DMS 273 (cell line): ENCODE measurements at regions not wholly inside any gene's neighbourhood (a gene's known extent, or its start where the extent isn't known, plus 50 kb on each side); places are given as distances from the start of the nearest gene placed in this dataset.

ENCODE experiments used
- DNase-seq: peaks from one replicate; lab custom pipeline; 2025; ENCODE audit not compliant: unreplicated experiment; lab: John Stamatoyannopoulos, UW

DNA sequence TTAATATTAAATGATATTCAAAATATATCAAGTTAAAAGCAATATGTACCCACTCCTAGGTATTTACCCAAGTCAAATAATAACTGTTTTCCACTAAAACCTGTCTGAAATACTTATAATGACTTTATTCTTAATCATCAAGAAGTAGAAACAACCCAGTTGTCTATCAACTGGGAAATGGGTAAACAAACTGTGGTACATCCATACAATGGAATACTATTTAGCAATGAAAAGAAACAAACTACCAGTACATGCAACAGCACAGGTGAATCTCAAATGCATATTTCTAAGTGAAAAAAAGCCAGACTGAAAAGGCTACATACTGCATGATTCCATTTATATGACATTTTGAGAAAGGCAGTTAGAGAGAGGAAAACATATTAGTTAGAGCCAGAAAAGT, 559.9 kb downstream of the MBD2 start:
- DNase-seq = no peak

DNA sequence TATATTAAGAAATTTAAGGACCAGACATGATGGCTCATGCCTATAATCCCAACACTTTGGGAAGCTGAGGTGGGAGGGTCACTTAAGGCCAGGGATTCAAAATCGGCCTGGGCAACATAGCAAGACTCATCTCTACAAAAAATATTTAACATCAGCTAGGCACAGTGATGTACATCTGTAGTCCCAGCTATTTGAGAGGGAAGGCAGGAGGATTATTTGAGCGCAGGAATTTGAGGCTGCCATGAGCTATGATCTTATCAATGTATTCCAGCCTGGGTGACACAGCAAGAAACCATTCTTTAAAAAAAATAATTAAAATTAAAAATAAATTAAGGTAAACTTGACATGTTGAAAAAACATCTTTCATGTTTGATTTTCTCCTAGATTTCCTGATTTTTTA, 564.2 kb downstream of the MBD2 start:
- DNase-seq = no peak

DNA sequence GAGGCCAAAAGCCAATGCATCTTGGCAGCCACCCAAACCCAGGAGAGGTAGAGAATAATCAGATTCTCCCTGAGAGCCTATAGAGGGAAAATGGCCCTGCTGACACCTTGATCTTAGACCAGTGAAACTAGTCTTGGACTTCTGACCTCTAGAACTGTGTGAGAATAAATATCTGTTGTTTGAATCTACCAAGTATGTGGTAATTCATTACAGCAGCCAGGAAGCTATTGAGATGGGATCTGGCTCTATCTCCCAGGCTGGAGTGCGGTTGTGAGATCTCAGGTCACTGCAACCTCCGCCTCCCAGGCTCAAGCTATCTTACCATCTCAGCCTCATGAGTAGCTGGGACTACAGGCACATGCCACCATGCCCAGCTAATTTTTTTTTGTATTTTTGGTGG, 567.2 kb downstream of the MBD2 start:
- DNase-seq = no peak

DNA sequence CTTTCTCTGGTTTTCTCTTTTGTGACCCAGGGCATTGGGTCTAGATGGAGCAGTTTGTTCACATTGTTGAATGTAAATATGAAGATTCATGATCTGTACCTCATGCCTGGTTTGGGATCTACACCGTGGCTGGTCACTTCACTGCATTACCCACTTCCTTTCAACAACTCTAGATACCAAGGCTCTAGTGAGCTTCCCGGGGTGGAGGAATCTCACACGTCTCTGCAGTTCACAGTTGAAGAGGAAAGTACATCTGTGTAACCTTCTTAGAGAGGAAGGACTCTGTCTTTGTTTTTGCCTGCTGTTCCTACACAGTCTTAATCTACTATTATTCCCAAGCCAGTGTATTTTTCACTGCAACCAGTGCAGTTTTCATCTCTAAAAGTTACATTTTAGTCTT, 574.8 kb downstream of the MBD2 start:
- DNase-seq = no peak

DNA sequence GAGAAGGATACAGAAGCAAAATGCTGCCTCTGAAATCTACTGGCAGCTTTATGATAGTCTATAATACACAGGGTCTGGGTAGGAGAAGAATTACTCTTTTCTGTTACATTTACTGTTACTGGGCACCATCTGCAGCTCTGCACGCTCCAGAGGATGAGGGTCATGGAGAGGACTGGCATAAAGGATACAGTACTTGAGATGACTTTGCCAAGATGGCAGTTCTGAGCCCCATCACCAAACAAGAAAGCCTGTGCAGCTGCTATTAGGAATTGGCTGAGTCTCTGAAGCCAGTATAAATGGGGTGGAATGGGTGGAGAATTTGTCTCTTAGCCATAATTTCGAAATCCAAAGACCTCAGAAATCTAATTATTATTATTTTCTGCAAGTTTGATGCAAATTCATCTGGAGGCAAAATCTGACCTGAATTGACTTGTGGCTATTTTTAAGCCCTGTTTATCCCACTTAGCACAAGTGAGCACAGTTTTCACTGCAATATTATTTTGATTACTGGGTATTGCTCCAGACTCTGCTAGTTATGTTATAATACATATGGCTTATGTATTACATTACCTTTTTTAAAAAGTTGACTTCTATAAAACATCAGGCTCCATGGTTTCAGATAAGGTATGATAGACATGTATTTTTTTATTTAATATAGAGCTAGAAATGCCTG, 579.5 kb downstream of the MBD2 start:
- DNase-seq = peak; percentile 9

DNA sequence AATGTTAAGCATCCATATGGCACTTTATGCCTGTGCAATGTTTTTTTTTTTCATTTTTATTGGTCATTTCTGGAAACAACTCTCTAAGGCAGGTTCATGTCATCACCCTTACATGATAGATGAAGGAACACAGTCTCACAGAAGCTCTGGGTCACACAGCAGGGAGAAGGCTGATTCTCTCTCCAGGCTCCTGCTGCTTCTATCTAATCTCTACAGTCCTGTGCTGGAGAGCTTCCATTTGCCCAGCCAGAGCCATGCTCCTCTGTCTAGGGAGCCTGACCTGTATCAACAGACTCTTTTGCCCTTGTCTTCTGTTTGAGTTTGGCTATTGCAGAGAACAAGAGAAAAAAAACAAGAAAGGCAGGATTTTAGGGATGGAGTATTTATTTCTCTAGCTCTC, 584.8 kb downstream of the MBD2 start:
- no peak for DNase-seq

DNA sequence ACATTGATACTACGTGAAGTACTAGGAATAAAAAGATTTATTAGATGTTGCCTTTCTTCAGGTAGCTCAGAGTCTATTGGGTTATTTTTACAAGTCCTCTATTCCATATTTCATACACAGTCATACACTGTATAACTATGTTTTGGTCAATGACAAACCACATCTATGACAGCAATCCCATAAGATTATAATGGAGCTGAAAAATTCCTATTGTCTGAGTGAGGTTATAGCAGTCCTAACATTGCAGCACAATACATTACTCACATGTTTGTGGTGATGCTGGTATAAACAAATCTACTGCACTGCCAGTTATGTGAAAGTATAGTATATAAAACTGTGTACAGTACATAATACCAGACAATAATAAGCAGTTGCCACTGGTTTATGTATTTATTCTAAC, 595.1 kb downstream of the MBD2 start:
- DNase-seq = no peak

DNA sequence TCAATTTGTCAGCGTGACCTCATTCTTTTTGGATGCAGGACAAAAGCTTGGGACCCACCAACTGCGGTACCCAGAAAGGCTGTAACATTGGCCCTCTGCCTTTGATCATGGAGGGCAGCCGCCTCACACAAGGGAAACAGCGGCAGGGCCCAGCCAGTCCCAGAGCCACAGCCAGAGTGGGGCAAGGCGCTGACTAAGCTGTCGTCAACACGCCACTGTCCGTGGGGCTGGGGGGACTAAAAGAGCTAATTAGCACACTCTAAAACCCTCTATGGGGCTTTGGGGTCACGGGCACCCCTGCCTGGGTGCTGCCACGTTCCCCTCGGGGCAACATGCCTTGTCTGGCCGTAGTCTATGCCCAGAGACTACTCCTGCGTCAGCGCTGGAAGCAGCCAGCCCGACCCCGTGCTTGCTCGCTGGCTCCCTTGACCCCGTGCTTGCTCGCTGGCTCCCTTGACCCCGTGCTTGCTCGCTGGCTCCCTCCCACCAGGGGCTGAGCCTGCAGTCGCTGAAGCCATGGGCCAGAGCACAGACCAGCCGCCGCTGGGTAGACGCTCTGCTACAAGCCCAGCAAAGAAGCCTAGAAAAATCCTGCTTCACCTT, 598.4 kb downstream of the MBD2 start:
- no peak for DNase-seq

DNA sequence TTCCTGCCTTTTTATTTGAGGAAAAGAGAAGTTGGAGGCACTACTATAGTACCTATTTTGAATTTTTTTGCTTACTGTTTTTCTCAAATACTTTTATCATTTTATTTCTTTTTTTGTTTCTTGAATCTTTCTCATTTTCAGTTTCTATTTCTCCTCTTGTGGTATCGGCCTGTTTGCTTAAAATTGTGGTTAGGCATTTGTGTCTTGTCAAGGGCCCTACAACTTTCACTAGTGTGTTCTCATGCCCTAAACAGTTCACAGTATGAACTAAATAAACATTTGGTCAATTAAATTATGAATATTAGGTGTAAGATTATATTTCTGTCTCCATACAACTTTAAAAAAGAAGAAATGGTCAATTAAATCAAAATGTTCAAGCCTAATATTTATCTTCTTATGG, 613.5 kb downstream of the MBD2 start:
- DNase-seq = no peak

DNA sequence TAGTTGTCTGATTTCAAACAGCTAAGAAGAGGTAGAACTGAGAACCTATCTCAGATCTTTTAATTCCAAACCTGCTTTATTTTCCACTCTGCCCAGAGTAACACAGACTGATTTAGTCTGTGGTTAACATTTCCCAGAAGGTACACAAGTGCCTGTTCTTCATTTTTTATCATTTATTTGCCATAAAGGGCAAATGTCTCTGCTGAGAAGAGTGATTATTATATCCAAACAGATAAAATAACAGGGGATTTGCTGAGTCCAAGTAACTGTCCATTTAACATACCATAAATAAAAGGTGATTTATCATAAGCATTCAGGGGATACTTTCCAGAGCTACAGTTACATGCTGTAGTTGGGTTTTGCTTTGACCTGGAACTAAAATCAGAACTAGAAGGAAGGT, 617.7 kb downstream of the MBD2 start:
- DNase-seq = no peak

DNA sequence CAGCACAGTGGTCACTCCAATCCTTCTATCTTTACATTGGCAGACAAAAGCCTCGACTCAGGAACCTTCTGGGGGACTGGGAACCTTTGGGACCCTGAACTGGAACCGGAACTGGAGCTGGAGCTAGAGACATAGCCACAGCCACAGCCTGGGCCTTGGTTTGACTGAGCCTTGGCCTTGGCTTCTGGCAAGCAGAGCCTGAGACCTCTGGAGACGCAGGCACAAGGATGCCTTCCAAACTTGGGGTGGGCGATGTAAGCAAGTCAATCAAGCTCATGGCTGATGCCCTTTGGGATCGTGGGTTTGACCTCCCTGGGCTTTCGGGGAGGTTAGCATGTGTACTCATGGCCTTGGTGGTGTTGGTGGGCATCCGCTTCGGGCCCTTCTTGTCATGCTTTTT, 619.3 kb downstream of the MBD2 start:
- DNase-seq = no peak

DNA sequence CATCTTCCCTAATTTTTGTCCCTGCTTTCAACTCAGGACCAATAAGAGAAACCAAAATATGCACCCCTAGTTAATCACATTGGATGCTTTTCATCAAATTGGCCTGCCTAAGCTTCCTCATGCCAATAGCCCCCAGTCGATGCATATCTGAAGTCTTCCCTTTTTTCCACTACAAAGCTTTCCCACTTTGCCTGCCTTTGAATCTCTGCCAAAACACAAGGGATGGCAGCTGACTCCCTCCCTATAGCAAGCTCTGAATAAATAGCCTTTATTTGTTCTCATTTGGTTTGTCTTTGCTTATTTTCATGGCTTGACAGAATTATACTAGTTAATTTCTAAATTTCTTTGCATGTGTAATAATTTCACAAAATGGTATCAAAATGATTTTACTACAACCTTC, 621.2 kb downstream of the MBD2 start:
- DNase-seq = peak; percentile 55

DNA sequence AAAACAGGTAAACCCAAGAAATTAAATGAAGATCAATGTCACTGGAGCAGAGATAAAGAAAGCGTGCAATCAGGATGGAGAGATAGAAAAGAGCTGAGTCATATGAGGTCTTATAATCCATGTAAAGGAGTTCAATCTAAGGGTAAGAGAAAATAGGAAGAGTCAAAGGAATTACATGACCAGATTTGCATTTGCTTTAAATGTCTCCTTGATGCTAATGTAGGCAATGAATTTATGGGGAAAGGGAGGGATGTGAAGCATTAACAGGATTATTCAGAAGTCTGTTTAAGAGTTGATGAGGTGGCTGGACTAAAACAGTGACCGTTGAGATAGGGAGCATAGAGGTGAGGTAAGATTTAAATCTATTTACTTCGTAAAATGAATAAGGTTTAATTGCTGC, 623.1 kb downstream of the MBD2 start:
- DNase-seq = no peak

DNA sequence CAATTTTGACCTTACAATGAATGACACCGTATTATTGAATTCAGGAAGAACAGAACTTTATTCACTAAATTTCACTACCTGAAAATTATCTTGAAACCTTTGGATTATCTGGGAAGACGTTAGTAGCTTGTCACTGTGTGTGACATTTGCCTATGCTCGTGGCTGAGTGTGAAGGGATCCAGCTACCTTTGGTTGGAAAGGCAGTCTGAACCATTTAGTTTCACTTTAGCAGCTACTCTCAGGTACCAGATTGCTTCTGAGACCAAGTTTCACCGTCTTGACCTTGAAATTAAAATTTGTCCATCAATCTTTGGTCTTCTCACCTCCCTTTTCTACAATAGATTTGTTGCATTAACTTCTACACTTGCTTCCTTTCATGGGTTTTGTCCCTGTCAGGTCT, 637.5 kb downstream of the MBD2 start:
- DNase-seq = no peak
